CD1c-positive myeloid dendritic cell (primary cell): ENCODE measurements at regions not wholly inside any gene's neighbourhood (a gene's known extent, or its start where the extent isn't known, plus 50 kb on each side); places are given as distances from the start of the nearest gene placed in this dataset.
A peak's percentile ranks its signal among the peaks of the same experiment; 100 is the strongest.

ENCODE experiments used
- DNase-seq: peaks from one replicate; pipeline ENCODE4 v3.0.0-alpha.2; 2016; ENCODE audit errors: extremely low spot score

DNA sequence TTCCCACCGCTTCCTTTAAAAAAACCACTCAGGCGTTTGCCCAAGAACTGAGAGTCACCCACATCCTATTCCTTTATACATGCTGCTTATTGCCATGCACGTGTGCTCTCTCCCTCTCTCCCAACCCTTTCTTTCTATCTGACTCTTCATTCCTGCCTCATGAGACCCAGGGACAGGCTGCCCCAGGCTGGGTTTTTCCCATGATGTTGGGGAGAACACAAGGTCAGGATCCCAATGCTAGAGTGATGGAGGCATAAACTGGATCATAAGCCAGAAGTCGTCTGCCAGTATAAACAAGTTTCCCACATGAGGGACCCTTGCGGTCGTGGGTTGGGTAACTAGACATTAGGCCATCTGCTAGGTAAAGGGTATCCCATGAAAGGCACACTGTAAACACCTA is 64.9 kb downstream of the CD2 start:
- DNase-seq = no peak

DNA sequence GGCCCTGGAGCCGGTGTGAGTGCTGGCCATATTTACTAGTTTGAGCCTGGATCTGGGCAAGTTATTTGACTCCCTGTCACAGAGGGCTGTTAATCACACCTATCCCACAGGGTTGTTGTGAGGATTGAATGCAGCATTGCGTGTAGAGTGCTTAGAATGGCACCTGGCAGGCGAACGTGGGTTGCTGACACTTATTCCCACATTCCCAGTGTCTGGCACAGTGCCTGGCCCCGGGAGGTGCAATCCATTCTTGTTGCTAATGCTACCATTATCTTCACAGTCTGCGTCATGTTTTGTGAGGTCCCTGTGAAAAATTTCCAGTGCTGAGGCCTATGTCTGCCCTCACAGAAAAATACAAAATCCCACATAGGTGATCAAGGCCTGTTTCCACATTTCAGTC is 66.1 kb downstream of the CD2 start:
- no peak for DNase-seq

- no peak for DNase-seq
Observed at GRCh38 chr1:116821763-116822162, 67.5 kb downstream of the CD2 start.

DNA sequence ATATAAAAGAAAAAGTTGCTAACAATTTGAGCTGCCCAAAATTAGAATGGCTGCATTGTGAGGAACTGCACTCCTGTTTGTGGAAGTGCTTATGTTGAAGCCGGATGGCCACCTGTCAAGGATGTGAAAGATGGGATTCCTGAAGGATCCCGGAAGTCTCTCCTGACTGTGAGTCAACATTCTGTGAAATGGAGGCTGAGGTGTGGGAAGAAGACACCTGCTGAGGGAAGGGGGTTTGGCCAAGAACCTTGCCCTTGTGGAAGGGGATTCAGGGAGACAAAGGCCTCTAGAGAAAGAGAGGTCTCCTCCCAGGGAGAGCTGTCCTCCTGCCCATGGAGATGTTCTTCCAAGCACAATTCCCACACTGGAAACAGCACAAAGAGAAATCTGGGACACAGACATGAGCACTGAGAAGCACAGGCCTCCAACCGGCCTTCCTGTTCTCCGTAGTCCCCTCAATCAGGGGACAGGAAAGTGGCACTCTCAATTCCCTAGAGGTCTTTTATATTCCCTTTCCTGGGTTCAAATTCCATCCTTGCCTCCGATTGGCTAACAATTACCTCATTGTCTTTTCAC is 70.5 kb downstream of the CD2 start:
- no peak for DNase-seq

DNA sequence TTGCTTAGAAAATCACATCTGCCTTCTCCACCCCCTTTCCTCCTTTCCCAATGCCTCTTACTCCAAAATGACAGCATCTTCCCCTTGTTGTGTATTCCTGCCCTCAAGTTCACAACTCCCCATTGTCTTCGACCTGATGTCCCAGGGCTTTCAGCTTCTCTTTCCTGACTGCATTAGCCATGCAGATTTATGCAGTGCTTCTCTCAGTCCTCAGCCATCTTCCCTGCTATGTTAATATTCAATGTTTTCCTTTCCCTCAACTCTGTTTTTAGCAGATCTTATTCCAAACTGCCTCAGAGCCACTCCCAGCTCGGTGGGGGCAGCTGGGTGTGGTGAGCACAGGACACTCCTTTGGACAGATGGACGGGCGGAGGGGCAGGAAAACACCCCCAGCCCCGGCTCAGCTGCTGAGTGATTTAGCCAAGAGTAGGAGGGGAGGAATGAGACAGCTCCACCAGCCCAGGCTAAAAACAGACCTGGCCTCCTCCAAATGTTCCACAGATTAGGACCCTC is 71.0 kb downstream of the CD2 start:
- DNase-seq = no peak

DNA sequence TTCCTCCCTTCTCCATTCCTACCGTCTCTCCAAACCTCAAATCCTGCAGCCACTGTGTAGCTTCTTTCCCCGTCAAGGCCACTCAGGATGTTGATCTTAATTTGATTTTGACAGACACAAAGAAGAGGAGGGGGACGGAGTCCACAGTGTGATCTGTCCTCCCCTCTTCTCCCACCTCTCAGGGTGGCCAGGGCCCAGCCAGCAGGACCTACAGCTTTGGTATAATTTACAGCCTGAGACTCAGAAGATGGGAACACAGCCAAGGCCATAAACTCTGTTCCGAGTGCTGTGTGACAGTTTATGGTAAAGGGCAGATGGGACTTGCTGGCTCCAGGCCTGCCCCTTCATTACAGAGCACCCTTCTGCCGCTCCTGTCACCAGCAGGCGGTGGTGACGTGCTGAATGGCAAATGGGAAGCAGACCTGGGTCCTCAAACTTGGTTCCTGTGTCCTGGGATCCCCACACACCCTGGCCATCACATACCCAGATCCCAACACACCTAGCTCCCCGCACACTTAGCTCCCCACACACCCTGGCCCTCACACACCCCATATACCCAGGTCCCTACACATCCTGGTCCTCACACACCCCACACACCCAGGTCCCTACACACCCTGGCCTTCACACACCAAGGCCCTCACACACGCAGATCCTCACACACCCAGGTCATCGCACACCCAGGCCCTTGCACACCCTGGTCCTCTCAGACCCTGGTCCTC is 71.6 kb downstream of the CD2 start:
- DNase-seq = no peak

- DNase-seq = no peak
Observed at GRCh38 chr1:116826818-116827606, 72.8 kb downstream of the CD2 start.

DNA sequence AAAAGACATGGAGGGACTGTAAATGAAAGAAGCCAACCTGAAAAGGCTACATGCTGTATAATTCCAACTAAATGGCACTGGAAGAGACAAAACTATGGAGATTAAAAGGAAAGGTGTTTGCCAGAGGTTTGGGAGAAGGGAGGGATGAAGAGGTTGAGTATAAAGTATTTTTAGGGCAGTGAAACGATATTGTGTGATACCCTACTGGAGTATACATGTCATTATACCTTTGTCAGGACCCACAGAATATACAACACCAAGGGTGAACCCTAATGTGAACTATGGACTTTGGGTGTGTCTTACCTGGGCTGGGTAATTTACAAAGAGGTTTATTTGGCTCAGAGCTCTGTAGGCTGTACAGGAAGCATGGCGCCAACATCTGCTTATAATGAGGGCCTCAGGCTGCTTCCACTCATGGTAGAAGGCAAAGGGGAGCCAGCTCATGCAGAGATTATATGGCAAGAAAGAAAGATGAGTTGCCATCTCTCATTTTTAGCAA is 73.4 kb downstream of the CD2 start:
- DNase-seq = no peak

- no peak for DNase-seq
Observed at GRCh38 chr1:116832308-116832931, 77.3 kb upstream of the PTGFRN start.

- DNase-seq = no peak
Observed at GRCh38 chr1:116832932-116833578, 76.7 kb upstream of the PTGFRN start.

DNA sequence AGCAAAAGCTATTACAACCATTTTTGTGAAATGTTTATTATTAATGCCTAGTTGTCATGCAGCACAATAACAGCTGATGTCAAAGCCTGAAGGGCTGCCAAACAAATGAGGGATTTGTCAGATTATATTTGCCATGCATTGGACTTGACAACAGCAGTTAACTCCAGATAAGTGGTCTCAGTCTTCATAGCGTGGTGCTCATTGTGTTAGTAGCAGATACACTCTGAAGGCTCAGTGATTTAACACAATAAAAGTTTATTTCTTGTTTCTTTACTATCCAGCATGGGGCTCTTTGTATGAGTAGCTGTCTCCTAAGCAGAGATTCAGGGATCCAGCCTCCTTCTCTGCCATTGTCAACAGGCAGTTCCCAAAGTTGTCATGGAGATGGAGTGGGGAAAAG is 76.0 kb upstream of the PTGFRN start:
- DNase-seq = no peak

DNA sequence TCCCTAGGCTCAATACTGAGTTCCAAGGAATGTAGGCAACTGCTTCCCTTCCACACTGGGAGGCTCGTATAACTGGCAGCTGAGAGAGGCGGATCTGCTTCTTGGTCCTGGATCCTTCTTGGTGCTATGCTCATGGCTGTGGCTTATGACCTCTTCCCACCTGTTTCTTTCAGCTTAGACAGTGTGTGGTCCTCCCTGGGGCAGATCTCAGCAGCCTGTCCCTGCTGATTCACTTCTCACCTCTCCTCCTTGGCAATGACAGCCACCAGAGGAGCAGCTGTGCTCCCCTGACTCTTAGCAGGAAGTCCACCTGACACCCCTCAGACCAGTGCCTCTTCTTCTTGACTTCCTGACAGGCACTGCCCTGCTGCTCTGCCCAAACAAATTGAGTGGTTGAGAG is 75.1 kb upstream of the PTGFRN start:
- no peak for DNase-seq

GRCh38 chr1:116835161-116835560 is 74.6 kb upstream of the PTGFRN start:
- DNase-seq = no peak

- DNase-seq = no peak
Observed at GRCh38 chr1:116836099-116836498, 73.6 kb upstream of the PTGFRN start.

DNA sequence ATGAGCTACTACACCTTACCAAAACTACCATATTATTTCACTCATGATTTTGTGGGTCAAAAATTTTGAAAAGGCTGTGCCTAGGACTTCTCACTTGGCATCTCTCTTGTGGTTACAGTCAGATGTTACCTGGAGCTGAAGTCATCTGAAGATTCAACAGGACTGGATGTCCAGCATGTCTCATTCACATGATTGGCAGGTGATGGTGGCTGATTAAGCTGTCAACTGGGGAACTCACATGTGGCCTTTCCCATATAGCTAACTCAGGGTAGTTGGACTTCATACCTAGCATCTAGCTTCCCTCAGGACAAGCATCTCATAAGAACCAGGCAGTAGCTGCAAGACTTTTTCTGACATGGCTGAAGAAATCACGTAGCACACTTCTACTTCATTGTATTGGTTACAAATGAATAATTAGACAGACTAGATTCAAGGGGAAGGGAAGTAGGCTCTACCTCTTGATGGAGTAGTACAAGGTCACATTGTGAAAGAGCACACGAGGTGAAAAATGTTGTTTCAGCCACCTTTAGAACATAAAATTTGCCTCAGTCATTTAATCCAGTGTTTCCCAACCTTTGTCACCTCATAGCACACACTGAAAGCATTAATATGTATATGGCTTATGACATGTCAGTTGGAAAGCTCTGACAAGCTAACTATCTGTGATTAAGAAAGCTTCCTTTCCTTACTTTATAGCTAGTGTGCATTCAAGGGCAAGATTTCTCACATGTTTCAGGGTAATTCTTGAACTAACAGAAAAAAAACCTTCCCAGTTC is 68.0 kb upstream of the PTGFRN start:
- no peak for DNase-seq

GRCh38 chr1:116842654-116843053 is 67.1 kb upstream of the PTGFRN start:
- no peak for DNase-seq

- DNase-seq = no peak
Observed at GRCh38 chr1:116844775-116845174, 64.9 kb upstream of the PTGFRN start.

GRCh38 chr1:116847190-116847589 is 62.5 kb upstream of the PTGFRN start:
- no peak for DNase-seq

- DNase-seq = peak; percentile 70
Observed at GRCh38 chr1:116847688-116848531, 61.8 kb upstream of the PTGFRN start.

GRCh38 chr1:116850436-116850835 is 59.3 kb upstream of the PTGFRN start:
- DNase-seq = no peak
